HL-60 (cell line): ENCODE measurements at regions not wholly inside any gene's neighbourhood (a gene's known extent, or its start where the extent isn't known, plus 50 kb on each side); places are given as distances from the start of the nearest gene placed in this dataset.

ENCODE experiments used
- DNase-seq, 2 experiments: peaks; one replicate each; pipeline ENCODE4 v3.0.0-alpha.2; 2010 to 2020; ENCODE audit warnings: low read depth in 1 of 2, low spot score in 1 of 2
- H3K27ac ChIP-seq: fragments of 250-450 bp; sonication (Bioruptor Pico); replicated peaks from 2 replicates; pipeline ENCODE4 v1.5.1; 2020; ENCODE audit warnings: mild to moderate bottlenecking, moderate library complexity
- H3K27me3 ChIP-seq: fragments of 250-450 bp; sonication (Bioruptor Pico); 2 replicates; pipeline ENCODE4 v1.5.1; 2021; ENCODE audit warnings: mild to moderate bottlenecking, moderate library complexity; ENCODE audit not compliant: insufficient read depth, poor library complexity, severe bottlenecking
- H3K4me3 ChIP-seq: replicated peaks from 2 replicates; pipeline ENCODE4 v1.5.1; 2011; ENCODE audit warnings: mild to moderate bottlenecking, control low read depth, low read length; ENCODE audit not compliant: insufficient read depth
- CTCF ChIP-seq: IDR thresholded peaks from one replicate; pipeline ENCODE4 v1.5.1; 2011; ENCODE audit warnings: low read length, control low read depth, inconsistent platforms; ENCODE audit not compliant: insufficient read depth
- GABPA ChIP-seq: IDR thresholded peaks from 2 replicates; pipeline ENCODE4 v1.6.1; 2012; ENCODE audit warnings: low read depth
- POLR2AphosphoS5 ChIP-seq: IDR thresholded peaks from 2 replicates; pipeline ENCODE4 v1.6.1; 2012; ENCODE audit warnings: low read depth
- REST ChIP-seq: IDR thresholded peaks from 2 replicates; pipeline ENCODE4 v1.6.1; 2012; ENCODE audit warnings: low read depth; ENCODE audit not compliant: insufficient replicate concordance
- SPI1 ChIP-seq: IDR thresholded peaks from 2 replicates; pipeline ENCODE4 v1.6.1; 2012; ENCODE audit warnings: low read depth, mild to moderate bottlenecking, borderline replicate concordance

DNA sequence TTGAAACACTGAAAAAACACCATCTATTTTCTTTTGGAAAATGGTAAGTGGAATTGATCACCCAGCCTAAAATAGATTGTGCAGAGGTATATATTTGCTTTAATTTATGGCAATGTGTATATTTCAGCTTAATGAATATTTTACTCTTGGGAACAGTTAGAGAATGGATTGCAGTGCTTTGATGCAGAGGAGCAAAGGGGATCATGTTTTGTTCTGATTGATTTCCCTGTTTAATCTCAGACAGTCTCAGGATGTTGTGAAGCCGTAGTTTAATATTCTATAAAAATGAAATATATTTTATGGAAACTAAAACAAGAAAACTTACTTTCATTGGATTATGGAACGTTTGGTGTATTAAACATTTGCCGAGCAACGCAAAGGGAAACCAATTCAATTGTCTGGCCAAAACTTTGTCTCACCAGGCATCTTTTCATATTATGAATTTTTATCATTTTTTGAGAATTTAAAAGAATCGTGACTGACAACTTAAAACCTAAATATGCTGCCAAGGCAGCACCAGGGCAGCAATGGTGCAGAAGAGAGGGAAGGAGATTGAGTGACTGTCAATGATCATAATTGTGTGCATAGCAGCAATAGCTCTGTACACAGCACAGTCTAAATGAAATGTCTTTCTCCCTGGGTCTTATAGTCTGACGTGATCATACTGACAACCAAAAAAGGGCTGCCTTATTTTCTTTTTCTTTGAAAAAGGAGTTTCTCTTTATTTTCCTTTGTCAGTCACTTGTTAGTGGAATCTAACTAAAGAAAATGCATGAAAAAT is 105.5 kb upstream of the EPHA7 start:
- H3K27ac ChIP-seq: no peak overlapping the region
- H3K27me3 ChIP-seq: no peaks in the 10 kb centered on the region
- TF ChIP-seq POLR2AphosphoS5 (no peak), CTCF (no peak), GABPA (no peak)
- H3K4me3 ChIP-seq: no peak overlapping the region
- no peak for DNase-seq

GRCh38 chr6:93523365-93523764 is 104.0 kb upstream of the EPHA7 start:
- TF ChIP-seq SPI1 (no peak), GABPA (no peak), REST (no peak), POLR2AphosphoS5 (no peak)
- DNase-seq: no peak
- no peak overlapping the region for H3K4me3 ChIP-seq
- H3K27ac ChIP-seq: no peak overlapping the region
- H3K27me3 ChIP-seq: no peaks in the 10 kb centered on the region

GRCh38 chr6:93516441-93516840 is 97.1 kb upstream of the EPHA7 start:
- Histone ChIP-seq H3K4me3 (no peak overlapping the region), H3K27ac (no peak overlapping the region), H3K27me3 (no peaks in the 10 kb centered on the region)
- TF ChIP-seq REST (no peak), SPI1 (no peak), CTCF (no peak), POLR2AphosphoS5 (no peak), GABPA (no peak)
- DNase-seq: no peak

GRCh38 chr6:93515736-93516135 is 96.4 kb upstream of the EPHA7 start:
- Histone ChIP-seq H3K27me3 (no peaks in the 10 kb centered on the region), H3K4me3 (no peak overlapping the region)
- DNase-seq: no peak

More at GRCh38 chr6:93515736-93516135, 96.4 kb upstream of the EPHA7 start:
- no peak overlapping the region for H3K27ac ChIP-seq
- TF ChIP-seq SPI1: no peak
- TF ChIP-seq GABPA: no peak
- TF ChIP-seq POLR2AphosphoS5: no peak
- TF ChIP-seq CTCF: no peak
- no peak for TF ChIP-seq REST
